Nucleus accumbens (tissue), 56 donors: ENCODE measurements at regions not wholly inside any gene's neighbourhood (a gene's known extent, or its start where the extent isn't known, plus 50 kb on each side); places are given as distances from the start of the nearest gene placed in this dataset.

Source experiments
- DNase-seq, 56 donors: peaks; one replicate each; lab custom pipeline; 2025; lab: John Stamatoyannopoulos, UW

GRCh38 chr3:43865351-43865750, 174.6 kb downstream of the ABHD5 start:
- no peak for DNase-seq

GRCh38 chr3:43865887-43866528, 175.3 kb downstream of the ABHD5 start:
- DNase-seq = no peak

GRCh38 chr3:43866529-43867353, 176.0 kb downstream of the ABHD5 start:
- no peak for DNase-seq

GRCh38 chr3:43867436-43868072, 176.8 kb downstream of the ABHD5 start:
- DNase-seq = no peak

DNA sequence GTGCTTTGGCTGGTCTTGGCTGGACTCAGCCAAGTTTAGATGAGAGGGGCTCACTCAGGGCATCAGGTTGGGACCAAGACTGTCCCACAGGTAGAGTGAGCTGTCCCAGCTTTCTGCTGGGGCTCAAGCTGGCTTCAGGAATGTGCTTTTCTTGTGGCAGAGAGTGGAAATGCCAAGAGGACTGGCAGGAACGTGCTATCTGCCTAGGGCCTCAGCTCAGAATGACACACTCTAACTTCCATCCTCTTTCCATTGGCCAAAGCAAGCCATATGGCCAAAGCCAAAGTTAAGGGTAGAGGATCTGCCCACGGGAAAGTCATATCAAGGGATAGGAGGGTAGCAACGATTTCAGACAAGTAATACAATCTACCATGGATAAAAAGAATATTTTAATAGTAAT, 178.8 kb downstream of the ABHD5 start:
- DNase-seq = no peak

- DNase-seq = peak in 18 of 56 donors; percentile 11 to 66 (median 36)
Measured at GRCh38 chr3:43870120-43870519, 179.4 kb downstream of the ABHD5 start.

DNA sequence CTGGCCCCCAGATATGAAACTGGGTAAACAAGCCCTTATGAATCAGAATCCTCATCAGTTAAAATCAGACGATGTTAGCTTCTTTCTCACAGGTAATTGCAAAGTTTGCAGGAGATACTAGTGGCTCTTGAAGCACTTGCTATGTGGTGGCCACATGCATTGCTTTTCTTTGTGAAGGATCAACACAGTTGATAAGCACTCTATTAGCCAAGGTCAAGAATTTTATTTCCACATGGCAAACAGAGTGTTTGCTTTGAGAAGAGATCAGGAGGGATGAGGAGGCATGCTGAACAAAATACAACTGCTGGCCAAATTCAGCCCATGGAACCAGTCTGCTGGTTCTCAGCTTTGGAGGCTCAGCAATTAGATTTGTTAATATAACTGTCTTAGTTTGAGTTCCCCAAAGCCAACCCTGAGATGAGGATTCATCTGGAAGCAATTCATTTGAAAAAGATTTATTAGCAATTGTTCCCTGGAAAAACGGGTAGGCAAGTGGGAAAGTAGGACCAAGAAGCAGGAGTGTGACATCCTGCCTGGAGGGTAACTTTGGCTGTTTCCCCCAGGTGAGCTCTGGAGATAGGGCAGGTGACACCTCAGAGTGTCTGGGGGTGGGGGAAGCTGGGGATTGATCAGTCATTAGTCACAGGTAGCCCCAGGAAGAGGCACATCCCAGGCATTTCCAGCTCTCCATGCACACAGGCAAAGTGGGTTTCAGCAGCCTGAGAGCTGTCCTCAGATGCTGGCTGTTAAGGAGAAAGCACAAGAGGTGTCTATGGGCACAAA, 180.3 kb downstream of the ABHD5 start:
- no peak for DNase-seq

DNA sequence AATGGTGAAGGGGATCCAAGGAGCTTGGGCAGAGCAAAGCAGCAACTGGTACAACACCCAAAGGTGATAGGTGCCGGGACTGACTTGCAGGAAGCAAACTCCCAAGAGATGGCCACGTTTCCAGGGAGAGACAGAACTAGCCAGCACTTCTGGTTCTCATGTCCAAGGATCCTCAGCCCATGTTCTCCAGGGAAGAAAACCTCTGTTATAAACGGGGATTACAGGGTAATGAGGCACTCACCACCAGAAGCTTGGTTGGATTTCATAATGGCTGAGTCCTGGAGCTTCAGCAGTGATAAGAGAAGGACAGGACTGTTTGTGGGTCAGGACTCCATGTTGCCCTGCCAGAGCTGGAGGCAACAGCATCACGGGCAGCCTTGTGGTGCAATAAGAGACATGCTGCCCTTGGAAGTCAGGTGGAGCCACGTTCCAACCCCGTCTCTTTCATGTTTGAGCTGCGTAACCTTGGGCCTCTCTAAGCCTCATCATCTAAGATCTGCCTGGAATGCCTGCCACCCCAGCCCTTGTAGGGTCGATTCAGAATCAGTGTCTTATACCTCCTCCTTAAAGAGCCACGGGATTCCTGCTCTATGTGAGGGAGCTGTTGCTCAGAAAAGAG, 181.0 kb downstream of the ABHD5 start:
- no peak for DNase-seq

GRCh38 chr3:43872301-43872700, 181.6 kb downstream of the ABHD5 start:
- DNase-seq = no peak

DNA sequence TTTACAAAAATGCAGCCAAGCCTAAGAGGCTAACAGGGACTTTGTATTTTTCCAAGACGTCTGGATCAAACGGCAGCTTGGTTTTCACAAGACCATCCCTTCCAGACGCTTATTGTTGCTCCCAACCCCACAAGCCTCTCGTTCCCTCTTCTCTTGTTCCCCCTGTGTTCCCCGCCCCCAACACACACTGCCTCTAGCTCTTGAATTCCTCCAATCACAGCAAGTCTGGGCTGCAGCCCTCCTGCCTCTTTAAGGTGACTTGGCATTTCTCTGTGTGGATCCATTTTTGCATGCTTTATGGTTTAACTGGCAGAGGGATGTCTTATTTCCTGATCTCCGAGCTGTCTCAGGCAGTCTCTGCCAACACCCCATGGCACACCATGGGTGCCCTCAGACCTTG, 182.2 kb downstream of the ABHD5 start:
- DNase-seq = peak in 17 of 56 donors; percentile 10 to 72 (median 29)

- DNase-seq = no peak
Measured at GRCh38 chr3:43873723-43874122, 183.0 kb downstream of the ABHD5 start.

DNA sequence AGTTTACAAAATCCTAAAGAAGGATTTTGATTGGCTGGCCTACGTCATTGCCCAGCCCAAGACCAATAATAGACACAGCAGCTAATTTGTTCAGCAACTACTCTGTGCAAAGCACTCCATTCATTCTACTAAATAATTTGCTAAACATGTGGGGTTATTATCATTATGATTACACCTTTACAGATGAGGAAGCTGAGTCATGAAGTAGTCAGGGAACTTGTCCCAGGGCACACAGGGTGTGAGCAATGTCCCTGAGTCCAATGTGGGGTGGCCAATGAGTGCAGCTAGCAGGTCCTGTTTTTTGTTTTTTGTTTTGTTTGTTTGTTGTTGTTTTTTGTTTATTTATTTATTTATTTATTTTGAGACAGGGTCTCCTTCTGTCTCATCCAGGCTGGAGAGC, 183.6 kb downstream of the ABHD5 start:
- DNase-seq = no peak

GRCh38 chr3:43874731-43875130, 184.0 kb downstream of the ABHD5 start:
- no peak for DNase-seq

- DNase-seq = no peak
Measured at GRCh38 chr3:43876648-43877047, 185.9 kb downstream of the ABHD5 start.

DNA sequence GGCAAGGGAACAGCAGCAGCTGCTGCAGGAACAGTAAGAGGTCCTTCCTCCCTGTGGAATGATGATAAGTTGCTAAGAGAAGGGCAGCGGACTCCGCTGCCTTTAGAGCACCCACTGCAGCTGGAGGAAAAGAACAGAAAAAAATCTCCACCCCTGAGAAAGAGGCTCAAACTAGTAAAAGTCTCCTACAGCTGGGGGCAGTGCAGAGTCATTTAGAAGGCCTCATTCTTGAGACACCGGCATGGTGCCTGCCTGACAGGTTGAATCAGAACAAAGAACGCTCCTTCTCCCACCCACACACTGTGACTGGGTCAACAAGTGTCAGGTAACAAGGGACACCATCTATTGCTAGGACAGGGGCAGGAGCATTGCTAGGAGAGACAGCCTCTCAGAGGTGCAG, 188.4 kb downstream of the ABHD5 start:
- DNase-seq = peak in 1 of 56 donors; percentile 13

GRCh38 chr3:43882976-43883680, 192.4 kb downstream of the ABHD5 start:
- DNase-seq = no peak

- peak in 5 of 56 donors; percentile 8 to 24 (median 14) for DNase-seq
Measured at GRCh38 chr3:43883729-43884396, 193.1 kb downstream of the ABHD5 start.

GRCh38 chr3:43884581-43884980, 193.8 kb downstream of the ABHD5 start:
- no peak for DNase-seq
